ENCODE measurements at regions not wholly inside any gene's neighbourhood (a gene's known extent, or its start where the extent isn't known, plus 50 kb on each side); places are given as distances from the start of the nearest gene placed in this dataset.

GRCh38 chr2:153096272-153096671 lies 377.9 kb downstream of the ARL6IP6 start:
- no peak for DNase-seq

DNA sequence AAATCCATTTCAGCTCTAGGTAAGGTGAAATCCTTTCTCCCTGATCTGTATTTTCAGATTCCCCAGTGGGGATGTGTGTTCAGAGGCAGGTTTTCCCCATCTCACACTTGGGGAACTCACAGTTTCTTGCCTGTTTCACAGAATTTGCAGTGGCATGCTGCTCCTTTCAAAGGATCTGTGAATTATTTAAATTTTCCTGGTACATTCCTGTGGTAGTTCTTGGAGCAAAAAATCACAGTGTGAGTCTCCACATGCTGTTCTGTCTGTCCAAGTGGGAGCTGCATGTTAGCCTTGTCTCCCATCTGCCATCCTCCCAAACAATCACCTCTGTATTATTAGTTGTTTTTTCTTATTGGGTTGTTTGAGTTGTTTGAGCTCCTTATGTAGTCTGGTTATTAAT lies 372.9 kb downstream of the ARL6IP6 start:
- no peak for DNase-seq

DNA sequence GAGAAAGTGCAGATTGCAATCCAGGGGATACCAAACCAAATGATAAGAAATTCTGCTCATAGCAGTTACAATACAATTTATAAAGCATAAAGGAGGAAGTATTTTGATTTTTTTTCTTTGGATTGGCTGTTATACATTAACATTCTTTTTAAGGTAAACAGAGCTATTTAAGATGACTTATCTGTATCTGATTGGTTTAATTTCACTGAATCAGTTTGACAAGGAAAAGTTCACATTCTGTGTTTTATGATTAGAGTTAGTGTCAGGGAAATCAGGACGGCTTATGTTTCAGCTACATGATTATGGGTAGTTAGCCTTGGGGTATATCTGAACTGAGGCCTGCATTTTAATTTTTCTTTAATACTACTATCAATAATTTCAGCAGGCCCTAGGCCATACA lies 360.9 kb downstream of the ARL6IP6 start:
- DNase-seq, result no peak

- no peak for DNase-seq
Observed at GRCh38 chr2:153077311-153077710, 358.9 kb downstream of the ARL6IP6 start.

DNA sequence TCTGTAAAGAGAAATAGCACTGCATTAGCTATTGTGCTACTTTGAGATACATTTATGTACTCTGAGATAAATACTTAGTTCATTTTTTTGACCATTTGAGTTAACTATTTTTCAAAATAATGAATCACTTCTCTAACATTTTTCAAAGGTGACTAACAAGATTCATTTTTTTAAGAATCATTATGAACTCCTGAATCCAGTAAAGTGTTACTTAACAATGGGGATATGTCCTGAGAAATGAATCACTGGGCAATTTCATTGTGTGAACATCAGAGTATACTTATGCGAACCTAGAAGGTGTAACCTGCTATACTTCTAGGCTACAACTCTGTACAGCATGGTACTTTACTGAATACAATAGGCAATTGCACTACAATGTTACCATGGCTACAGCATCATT lies 355.8 kb downstream of the ARL6IP6 start:
- DNase-seq, result no peak

DNA sequence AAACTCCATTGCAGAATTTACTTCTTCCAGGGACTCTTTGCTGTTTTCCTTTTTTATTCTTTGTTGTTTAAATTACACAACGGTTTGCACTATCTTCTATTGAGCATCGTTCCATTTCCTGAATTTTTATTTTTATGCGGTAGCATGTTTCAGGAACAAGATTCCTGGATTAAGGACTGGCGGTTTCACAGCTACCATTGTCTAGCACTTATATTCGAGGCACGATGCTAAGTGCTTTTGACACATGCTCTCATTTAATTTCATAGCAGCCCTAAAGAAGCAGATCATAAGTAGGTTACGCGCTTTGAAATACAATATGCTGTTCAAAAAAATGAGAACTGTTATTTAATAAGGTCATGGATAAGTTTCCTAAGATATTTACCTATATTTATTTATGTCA lies 354.4 kb downstream of the ARL6IP6 start:
- DNase-seq, result no peak

DNA sequence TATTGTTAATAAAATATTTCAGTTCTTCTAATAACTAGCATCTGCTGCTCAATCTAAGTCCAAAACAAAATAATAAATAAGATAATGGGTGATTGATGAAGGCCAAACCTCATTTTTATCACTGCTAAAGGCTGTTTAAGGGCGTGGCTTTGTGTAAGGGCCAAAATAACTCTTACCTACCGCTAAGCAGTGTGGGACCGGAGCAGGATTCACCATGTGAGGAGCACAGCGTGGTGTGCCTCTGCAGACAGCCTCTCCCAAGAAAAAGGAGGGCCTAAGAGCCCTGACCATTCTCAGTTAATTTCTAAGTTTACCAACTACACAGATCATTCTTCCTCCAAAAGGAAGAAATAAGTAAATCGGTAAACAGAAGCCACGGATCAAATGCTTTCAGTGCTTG lies 353.7 kb downstream of the ARL6IP6 start:
- no peak for DNase-seq

GRCh38 chr2:153071090-153071489 lies 352.7 kb downstream of the ARL6IP6 start:
- DNase-seq, result no peak

GRCh38 chr2:153068915-153069314 lies 350.5 kb downstream of the ARL6IP6 start:
- DNase-seq, result no peak

DNA sequence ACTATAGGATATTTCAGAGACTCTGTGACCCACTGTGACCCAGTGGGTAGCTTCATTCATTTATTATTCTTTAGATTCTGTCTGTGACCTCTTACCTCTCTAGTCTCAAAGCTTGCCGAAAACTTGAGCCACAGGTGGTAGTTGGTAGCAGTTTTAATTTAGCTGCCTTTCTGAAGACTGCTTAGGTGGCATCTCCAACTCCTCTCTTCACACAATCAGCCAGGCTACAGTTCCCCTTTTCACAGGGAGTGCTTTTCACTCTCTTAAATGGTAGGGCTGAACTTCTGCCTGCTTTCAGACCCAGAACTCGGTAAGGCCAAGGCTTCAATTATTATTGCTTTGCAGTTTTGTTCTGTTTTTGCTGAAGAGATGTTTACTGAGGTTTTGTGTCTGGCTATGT lies 349.6 kb downstream of the ARL6IP6 start:
- DNase-seq, result no peak

- no peak for DNase-seq
Observed at GRCh38 chr2:153059338-153060052, 341.1 kb downstream of the ARL6IP6 start.

DNA sequence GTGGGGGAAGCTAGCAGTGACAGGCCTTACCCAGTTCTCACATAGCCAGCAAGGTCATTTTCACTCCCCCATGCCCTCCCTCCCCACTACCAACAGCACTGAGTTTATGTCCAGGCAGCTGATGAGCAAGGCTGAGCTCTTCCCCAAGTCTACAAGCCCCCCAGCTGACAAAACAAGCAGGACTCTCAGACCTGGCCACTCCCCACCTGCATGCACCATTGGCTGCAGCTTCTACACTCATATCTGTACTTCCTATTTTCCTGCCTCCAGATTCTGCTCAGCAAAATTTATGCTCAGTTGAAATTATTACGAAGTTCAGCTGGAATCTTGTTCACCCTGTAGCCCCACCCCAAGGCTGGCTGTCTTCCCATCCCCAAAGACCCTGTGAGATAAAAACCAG lies 339.3 kb downstream of the ARL6IP6 start:
- DNase-seq, result no peak

DNA sequence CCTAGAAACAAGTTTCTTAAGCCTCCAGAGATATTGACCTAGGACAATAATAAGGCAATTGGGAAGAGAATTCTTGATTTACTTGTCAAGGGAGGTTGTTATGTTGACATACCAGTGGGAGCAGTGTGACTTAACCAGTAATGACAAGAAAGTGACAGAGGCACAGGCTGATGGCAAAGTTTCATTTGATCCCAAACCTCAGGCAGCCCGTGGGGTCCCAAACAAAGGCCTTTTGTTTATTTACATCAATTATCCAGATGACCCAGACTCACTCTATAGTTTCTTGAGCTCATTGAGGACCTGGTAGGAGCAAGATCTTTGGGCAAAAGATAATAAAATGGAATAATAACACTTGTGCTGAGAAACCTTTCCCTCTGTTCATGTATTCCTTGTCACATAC lies 336.8 kb downstream of the ARL6IP6 start:
- DNase-seq, result no peak

- DNase-seq, result no peak
Observed at GRCh38 chr2:153052807-153053559, 334.6 kb downstream of the ARL6IP6 start.

- DNase-seq, result no peak
Observed at GRCh38 chr2:153047220-153047619, 328.8 kb downstream of the ARL6IP6 start.

GRCh38 chr2:153043385-153043784 lies 325.0 kb downstream of the ARL6IP6 start:
- no peak for DNase-seq

DNA sequence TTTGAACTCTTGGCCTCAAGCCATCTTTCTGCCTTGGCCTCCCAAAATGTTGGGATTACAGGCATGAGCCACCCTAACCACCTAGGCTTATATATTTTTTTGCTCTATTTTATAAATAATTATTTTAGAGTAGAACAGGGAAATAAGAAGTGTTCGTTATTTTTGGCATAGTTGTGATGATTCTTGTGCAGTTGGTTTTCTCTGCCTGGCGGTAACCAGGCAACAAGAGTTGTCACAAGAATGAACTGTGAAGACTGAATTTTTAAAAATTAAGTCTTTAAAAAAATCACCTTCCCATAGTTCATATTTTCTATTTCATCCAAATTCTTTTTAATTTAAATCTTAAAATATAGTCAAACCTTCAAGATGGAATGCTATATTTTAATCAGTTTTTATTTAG lies 310.2 kb downstream of the ARL6IP6 start:
- no peak for DNase-seq

DNA sequence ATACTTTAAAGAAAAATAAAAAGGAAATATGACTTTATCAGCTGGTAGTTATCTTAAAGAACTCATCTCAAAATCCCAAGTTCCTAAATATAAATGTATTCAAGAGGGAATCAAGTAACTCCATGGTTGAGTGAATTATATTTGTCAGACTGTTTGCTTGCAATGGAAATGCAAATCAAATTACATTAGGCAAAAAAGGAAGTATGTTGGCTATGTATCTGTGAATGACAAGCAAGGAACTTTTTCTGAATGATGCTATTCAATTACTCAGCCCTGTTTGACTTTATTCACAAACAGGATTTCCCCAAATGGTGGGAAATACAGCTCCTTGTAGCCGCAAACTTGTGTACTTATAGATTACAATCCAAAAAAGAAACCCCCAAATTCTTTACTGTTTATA lies 309.1 kb downstream of the ARL6IP6 start:
- no peak for DNase-seq

DNA sequence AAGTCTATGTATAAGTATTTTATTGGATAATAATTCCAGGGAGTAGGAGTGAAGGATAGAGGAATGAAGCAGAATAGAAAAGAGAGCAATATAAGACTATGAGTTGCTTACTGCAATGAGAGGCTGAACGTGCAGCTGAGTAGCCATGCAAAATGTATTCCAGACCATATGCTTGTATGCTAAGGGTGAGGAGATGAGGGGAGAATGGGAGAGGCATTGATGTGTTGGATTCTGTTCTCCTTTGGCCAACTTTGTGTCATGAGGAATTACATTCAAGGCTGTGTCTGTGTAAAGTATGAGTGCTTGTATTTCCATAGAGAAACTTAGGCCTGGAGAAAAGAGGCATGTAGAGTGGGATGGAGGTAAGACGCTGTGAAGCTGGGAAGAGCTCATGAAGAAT lies 301.8 kb downstream of the ARL6IP6 start:
- DNase-seq, result no peak

DNA sequence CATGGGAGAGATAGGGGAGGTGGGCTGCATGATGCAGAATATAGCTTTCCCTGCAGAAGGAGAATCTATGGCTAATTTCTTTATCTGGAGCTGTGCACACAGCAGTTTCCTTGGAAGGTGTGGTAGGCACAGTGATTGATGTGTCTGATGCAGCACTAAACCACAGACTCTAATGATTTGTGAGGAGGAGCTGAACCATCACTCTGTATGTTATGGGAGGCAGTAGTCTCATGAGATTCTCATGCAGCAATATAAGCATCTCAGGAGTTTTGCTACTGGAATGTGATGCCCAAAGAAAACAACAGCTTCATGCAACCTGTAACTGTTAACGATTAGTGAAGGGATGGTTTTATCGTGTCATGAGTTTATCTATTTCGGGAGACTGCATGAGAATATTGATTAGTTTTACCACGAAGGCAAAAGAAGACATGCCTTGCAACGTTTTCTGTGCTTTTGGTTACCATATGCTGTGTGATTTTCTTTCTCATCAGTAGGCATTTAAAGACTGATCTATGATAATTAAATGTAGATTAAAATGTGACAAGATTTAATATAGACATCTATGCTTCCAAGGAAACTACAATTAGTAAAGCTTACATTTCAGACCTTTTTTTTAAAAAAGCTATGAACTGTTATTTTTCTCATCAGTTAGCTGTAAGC lies 286.8 kb downstream of the ARL6IP6 start:
- DNase-seq, result no peak

GRCh38 chr2:153004627-153005026 lies 286.2 kb downstream of the ARL6IP6 start:
- DNase-seq, result no peak

- DNase-seq, result no peak
Observed at GRCh38 chr2:152974146-152974545, 255.7 kb downstream of the ARL6IP6 start.

DNA sequence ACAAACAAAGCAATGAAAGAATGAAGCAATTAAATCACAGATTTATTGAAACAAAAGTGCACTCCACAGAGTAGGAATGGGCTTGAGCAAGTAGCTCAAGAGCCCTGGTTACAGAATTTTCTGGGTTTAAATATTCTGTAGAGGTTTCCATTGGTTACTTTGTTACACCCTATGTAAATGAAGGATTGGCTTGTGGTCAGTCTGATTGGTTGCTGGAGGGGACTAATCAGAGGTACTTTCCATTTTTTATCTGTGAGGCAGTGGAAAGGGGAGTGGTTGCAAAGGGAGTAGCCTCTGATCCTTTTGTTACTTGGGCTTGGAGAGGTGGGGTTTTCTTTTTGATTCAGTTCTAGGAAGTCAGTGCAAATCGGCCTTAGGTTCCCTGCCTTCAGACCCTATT lies 253.3 kb downstream of the ARL6IP6 start:
- DNase-seq, result no peak

DNA sequence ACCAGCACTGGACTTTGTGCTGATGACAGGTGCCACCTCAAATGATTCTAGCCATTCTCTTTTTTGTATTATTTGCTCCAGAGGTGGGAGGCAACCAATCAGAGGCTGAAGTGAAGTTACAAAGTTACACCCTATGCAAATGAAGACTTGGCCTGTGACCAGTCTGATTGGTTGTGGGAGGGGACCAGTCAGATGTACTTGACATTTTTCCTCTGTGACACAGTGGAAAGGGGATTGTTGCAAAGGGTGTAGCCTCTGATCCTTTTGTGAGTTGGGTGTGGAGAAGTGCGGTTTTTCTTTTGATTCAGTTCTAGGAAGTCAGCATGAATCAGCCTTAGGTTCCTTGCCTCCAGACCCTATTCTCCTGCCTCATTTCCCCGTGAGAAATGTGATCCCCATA lies 244.0 kb downstream of the ARL6IP6 start:
- no peak for DNase-seq

Data from AML-193 (cell line).